Ureter (tissue), 1 donor: ENCODE measurements at regions not wholly inside any gene's neighbourhood (a gene's known extent, or its start where the extent isn't known, plus 50 kb on each side); places are given as distances from the start of the nearest gene placed in this dataset.
"Not testable (repeated sequence)": the region's sequence is repeated elsewhere in the genome, so short reads cannot be mapped to it uniquely, and the experiment has no call there.

Experiments
- DNase-seq: peaks from one replicate; pipeline ENCODE4 v3.0.0-alpha.2; 2020; ENCODE audit warnings: low spot score
- donor health status: DM: yes; HTN: yes; CAD: no.

DNA sequence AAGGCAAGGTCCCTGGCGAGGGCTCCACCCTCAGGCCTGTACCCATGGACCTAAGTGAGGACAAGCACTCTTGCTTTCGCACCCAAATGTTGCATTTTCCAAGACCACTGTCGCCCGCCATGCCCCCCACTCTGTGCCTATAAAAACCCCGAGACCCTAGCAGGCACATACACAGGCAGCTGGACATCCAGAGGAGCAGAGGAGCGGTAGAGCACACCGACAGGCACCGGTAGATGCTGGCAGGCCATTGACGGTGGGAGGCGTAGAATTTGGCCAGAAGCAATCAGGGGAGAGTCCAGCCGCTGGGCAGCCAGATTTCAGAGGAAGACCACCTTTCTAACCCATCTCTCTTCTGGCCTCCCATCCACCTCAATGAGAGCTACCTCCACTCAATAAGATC, 715.2 kb upstream of the AADAT start:
- DNase-seq: no peak

DNA sequence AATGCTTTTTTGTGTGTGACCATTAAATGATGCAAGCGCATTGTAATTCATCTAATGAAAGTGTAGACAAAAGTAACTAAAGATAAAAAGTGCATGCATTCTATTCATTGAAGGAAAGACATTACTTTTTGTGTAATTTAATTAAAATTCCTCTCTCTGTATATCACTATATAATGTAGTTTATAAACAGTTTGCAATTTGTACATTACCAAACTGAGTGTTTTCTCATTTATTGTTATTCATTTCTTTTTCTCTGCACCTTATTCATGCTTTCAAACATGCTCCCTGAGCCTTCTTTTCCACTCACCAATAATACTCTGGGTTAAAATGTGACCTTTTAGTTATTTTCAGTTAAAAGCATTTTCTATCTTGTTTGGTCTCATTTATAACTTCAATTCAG, 713.7 kb upstream of the AADAT start:
- DNase-seq: no peak

DNA sequence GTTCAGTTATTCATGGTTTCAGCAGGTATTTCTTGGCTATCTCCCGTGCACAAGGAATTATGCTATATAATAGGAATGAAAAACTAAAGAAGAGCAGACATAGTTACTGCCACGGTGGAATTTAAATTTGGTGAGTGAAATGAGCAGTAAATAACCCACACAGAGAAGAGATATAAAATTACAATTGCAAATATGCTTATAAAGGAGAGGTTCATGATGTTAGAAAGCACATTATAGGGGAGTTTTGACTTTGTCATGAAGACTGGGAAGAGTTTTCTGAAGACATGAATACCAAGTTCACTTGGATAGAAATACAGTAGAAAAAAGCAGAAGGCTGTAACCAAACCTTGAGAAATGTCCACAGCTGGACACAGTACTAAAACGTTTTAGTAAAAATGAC, 712.0 kb upstream of the AADAT start:
- DNase-seq: no peak

DNA sequence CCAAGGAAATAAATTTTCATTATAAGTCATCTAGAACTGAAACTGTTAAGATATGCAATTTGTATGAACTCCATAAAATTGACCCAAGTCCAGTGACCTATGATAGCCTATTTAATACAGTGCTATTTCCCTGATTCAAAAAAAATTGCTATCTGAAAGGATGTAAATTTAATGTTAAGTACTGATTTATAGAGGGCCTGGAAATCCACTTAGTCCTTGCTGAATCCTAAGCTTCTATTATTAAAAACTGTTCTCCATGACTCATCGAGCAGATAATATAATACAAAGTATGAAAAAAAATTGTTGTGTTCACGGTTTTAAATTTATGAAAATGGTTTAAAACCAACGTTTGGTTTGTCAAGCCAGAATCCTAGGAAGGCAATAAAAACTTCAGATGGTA, 704.8 kb upstream of the AADAT start:
- DNase-seq: no peak

DNA sequence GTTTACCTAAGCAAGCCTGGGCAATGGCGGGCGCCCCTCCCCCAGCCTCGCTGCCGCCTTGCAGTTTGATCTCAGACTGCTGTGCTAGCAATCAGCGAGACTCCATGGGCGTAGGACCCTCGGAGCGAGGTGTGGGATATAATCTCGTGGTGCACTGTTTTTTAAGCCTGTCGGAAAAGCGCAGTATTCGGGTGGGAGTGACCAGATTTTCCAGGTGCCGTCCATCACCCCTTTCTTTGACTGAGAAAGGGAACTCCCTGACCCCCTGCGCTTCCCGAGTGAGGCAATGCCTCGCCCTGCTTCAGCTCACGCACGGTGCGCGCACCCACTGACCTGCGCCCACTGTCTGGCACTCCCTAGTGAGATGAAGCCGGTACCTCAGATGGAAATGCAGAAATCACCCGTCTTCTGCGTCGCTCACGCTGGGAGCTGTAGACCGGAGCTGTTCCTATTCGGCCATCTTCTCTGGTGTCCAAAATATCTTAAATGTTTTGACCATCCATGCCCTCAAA, 698.8 kb upstream of the AADAT start:
- not testable (repeated sequence) for DNase-seq

DNA sequence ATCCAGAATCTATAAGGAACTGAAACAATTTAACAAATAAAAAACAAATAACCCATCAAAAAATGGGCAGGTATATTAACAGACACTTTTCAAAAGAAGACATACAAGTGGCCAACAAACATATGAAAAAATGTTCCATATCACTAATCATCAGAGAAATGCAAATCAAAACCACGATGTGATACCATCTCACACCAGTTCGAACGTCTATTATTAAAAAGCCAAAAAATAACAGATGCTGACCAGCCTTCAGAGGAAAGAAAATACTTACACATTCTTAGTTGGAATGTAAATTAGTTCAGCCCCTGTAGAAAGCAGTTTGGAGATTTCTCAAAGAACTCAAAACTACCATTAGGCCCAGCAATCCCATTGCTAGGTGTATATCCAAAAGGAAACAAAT, 687.9 kb upstream of the AADAT start:
- DNase-seq: no peak

DNA sequence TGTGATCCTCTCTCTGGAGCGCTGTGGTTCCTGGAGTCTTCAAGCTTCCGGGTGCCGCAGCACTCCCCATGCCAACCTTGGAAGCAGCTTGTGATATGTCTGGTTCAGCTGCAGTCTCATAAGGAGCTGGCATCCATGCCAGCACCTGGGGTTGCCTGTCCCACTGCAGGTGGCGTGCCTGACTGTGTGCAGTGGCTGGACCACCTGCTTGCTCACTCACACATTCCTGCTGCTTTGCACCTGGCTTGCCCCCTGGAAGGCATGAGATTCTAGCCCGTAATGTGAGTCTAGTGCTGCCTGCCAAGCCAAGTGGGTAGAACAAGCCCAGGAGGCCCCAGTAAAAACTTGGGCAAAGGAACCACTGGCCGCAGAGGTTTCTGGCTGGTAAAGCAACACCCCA, 687.2 kb upstream of the AADAT start:
- no peak for DNase-seq

DNA sequence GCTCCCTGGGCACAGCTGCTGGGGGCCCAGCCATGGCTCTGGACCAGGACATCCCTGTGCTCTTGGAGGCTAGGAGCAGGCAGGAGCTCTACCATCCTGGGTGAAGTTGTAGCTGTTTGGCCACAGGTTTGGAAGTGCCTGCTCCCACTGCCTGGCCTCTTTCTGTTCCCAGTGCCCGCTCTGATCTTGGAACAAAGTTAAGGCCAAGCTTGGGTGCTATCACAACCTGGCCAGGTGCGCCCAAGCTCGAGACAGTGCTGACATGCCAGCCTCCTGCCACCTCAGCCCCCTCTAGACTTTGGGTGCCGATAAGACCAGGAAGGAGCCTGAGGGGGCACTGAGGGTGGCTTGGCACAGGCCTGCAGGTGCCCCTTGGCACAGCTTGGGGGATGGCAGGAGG, 686.1 kb upstream of the AADAT start:
- DNase-seq: no peak

DNA sequence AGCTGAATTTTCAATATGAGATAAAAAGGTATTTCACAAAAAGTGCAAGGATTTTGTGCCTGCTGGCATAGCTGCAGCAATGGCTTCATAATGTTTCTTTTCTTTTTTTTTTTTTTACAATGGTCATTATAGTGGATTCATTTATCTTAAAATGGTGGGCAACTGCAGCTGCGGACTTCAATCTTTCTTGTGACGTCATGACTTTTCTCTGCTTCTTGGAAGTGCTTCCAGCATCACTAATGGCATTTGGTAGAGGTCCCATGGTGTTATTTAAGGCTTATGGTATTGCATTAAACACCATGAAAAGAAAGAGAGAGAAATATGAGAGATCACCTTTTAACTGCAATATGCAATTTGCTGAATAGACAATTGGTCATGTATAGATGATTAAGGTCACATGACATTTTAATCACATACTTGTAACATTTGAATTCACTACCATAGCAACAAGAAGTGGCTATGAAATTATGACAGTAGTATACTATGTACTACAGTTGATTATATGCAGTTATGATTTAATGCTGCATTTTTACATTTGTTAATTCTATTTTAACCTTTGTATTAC, 684.0 kb upstream of the AADAT start:
- no peak for DNase-seq

DNA sequence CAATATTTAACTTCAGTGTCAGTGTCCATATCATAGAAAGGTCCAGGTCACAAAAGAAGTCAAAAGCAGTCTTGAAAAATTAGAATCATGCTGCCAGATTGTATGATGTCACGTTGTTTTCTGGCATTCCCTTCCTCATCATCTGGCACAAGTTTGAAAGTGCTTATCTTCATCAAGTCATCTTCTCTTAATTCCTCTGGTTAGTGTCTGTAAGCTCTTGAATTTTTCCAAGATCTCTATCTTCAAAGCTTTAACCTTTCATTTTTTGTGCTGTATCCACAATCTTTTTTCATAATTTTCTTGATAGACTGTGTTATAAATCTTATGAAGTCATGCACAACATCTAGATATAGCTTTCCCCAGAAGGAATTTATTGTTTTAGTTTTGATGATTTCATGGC, 682.7 kb upstream of the AADAT start:
- DNase-seq: no peak

DNA sequence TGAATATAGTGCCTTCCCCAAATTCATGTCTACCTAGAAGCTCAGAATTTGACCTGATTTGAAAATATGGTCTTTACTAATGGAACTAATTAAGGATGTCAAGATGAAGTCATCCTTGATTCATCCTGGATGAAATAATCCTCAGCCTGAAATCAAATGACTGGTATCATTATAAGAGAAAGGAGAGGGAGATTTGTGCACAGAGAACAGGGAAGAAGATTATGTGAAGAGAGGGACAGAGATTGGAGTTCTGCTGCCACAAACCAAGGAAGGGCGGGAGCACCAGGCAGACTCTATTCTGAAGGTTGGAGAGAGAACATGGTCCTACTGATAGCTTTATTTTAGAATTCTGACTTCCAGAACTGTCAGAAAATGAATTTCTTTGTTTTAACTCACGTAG, 680.9 kb upstream of the AADAT start:
- DNase-seq: no peak

DNA sequence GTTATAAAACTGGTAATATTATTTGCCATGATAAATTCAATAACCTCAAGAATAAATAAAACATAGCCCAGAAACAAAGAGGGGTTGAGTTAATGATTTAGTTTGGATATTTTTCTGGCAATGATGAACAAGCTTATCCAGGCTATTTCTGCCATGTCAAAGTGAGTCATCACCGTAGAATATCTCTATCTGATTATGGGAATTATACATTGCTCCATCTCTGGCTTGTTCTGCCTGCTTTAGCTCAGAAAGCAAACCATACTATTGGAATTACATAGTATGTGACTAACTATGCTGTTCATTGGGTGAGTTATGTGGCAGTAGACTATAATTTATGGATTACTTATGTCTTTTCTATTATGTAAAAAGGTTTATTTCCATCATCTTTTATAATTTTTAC, 680.1 kb upstream of the AADAT start:
- no peak for DNase-seq

DNA sequence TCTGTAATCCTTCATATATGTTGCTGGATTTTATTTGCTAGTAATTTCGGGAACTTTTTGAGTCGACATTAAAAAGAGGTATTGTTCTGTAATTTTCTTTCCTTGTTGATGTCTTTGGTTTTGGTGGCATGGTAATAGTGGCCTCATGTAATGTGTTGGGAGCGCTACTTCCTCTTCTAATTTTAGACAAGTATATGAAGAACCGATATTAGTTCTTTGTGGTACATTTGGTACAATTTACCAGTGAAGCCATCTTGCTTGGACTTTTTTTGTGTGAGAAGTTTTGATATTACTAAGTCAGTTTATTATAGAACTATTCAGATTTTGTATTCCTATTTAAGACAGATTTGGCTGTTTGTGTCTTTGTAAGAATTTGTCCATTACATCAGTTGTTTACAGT, 669.2 kb upstream of the AADAT start:
- DNase-seq: no peak

DNA sequence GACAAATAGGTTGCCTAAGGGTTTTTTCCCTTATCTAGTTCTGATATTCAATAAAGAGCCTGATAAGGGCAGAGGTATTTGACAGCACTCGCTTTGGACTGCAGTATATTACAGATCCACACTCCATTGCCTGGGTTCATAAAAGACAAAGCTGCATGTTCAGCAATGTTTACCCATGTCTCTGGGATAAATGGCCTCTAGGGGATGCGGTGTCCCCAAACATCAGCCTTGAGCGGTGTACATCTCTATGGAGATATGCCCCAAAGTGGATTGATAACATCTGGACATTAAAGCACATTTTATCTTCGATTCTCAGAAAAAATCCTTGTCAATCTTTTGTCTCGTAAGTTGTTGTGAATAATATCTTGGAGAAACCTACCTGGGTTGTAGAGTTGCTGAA, 660.8 kb upstream of the AADAT start:
- no peak for DNase-seq

DNA sequence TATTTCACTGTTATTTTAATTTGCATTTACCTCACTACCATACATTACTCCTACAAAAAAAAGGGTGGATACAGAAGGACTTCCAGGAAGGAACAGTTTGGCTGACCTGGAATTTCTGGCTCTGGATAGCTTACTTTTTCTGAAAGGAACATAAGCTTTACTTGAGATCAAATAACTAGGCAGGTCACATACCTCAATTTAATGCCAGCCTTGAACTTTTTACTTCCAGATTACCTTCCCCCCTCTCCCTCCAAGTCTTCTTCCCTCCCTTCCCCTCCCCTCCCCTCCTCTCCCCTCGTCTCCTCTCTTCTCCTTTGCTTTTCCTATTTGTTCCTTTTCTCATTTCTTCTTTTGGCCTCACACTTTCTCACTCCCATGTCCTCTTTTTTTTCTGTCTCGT, 659.2 kb upstream of the AADAT start:
- no peak for DNase-seq

DNA sequence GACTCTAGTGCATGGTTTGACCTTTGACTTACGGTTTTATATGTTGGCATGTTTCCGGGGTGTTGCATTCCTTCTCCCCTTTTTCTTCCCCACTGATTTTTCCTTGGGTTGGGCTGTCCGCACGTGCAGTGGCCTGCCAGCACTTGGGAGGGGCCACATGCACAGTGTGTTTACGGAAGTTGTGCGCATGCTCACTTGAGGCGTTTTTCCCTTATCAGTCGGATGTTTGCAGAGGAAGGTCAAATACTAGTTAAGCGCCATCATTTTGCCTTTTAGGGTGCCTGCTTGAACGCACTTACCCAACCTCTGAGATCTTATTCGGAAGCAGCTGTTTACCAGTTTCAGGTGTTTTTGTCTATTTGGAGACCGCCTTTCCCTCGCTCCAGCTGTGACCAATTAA, 653.9 kb upstream of the AADAT start:
- DNase-seq: no peak

DNA sequence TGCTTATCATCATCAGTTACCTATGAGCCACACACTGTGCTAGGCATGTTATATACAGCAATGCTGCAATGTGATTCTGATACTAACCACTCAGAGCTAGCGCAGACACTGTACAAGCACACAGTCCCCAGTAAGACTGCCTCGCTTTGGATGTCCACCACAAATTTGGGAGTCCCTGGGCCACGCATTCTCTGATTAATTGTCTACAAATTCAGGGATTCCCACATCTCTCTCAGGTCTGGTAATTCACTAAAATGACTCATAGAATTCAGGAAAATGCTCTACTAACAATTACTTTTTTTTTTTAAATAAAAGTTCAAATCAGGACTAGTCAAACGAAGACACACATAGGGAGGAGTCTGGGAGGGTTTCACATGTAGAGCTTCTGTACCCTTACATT, 652.1 kb upstream of the AADAT start:
- DNase-seq: no peak

DNA sequence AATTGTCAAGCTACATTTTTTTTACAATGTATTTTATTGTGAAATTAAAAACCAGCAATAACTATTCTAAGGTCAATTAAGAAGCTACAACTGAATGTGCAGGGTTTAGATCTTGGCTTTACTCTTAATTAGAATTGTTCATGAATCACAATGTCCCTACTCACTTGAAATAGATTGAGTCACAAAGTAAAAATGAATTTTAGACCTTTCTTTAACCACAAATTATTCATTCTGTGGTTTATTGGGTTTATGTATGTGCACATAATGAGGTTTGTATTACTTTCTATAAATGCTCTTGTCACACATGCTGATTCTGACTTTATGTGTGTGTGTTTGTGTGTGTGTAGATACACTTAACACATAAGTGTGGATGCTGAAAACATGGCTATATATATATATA, 647.0 kb upstream of the AADAT start:
- no peak for DNase-seq

DNA sequence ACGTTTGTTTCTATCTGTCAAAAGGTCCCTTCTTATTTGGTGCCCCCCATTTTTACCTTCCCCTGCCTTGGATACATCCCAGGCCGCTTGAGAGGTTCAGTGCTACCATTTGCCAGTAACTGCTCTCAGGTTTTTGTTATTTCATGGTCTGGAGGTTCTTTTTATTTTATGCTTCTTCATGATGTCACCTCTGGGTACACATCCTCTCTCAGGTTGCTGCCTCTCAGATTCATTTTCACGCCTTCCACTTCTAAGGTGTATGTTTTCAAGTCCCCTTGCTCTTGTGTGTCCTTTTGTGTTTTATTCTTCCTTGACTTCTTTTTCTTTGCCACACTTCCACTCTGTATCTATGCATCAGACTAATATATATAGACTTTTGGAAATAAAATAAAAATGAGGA, 640.1 kb upstream of the AADAT start:
- no peak for DNase-seq

DNA sequence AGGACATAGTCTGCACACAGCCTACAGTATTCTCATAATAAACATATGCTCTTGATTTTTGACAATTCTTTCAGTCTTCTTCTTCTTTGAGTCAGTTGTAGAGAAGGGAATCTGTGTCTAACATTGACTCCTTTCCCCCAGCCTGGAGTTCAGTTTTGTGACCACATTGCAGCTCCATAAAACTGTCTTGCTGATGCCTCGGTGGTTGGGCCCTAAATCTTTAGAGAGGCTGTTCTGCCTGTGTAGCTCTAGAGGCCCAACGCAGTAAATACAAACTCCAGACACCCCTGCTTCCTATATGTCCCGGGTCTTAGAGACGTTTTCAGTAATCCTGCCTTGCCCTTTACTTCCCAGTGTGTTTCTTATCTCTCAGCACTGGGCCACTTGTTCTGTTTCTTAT, 639.5 kb upstream of the AADAT start:
- no peak for DNase-seq

DNA sequence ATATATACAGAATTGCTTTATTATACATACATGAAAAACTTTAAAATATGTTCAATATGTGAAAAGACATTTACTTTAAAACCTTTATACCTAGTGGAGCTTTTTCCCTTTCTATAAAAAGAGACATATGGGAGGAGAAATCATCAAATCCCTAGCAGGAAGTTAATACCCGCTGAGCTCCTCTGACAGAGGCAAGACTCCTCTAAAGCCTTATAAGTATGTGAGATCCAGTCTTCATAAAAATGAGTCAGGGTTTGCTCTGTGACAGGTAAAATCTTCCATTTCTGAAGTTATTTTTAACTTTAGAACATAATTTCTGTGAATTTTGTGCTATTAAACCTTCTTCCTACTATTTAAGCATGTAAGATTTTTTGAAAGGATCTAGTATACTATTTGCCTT, 634.4 kb upstream of the AADAT start:
- no peak for DNase-seq

DNA sequence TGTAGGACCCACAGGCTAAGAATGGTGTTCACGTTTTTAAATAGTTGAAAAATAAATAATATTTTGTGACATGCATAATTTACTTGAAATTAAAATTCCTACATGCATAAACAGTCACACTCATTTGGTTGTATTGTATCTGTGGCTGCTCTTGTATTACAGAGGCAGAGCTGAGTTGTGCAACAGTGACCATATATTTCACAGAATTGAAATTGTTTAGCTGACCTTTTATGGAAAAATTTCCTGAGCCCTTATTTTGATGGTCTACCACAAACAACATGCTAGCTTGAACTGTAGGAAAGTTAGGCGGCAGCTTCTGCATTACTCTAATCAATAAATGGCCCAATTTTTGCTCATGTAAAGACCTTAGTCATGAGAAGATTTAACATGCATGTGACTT, 633.4 kb upstream of the AADAT start:
- no peak for DNase-seq

DNA sequence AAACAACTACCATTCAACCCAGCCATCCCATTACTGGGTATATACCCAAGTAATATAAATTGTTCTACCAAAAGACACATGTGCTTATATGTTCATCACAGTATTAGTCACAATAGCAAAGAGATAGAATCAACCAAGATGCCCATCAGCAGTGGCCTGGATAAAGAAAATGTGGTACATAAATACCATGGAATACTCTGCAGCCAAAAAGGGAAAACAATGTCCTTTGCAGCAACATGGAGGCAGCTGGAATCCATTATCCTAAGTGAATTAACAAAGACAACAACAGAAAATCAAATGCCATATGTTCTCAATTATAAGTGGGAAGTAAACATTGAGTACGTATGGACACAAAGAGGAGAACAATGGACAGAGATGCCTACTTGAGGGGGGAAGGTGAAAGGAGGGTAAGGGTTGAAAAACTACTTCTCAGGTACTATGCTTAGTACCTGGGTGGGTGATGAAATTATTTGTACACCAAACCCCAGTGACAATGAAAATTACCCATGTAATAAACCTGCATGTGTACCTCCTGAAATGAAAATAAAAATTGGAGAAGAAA, 632.1 kb upstream of the AADAT start:
- no peak for DNase-seq

DNA sequence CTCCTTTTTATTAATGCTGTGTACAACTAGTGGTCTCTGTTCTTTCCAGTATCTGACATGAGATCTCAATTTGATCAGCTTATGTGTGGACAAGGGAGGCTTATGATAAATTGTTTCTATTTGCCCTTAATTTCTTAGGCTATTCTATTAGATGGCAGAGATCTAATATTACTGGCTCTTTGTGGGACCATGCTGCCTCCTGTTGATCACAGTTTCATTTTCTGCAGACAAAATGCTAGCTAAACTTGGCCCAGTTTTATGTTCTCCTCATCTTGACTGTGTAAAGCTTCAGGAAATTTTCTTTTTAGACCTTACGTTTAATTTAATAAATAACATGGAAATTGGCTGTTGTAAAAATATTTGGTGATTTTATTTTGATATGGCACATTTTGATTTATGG, 627.1 kb upstream of the AADAT start:
- DNase-seq: no peak
